K562 (cell line): ENCODE measurements at regions not wholly inside any gene's neighbourhood (a gene's known extent, or its start where the extent isn't known, plus 50 kb on each side); places are given as distances from the start of the nearest gene placed in this dataset.

Source experiments
- ATAC-seq: fragments of 200-7000 bp; cut with Tn5 transposase; 3 replicates; pipeline ENCODE4 v1.9.1; 2020; ENCODE audit warnings: moderate library complexity
- BruUV-seq: library from RNA; stranded (reverse); fragments of 400-500 nt; replicated peaks from 2 replicates; lab custom pipeline; 2021; lab: Mats Ljungman, UMichigan
- CTCF ChIA-PET: fragments of 300-600 bp; formaldehyde crosslinking; extraction: SDS; loops from one replicate; lab custom pipeline; 2021; ENCODE audit warnings: low intra/inter-chr PET ratio; lab: Yijun Ruan, JAX
- POLR2A ChIA-PET: fragments of 300-600, 350-650 bp; sonication (Branson Sonifier 250); formaldehyde crosslinking; extraction: SDS; loops from one replicate; lab custom pipeline; 2021; ENCODE audit warnings: antibody characterized with exemption, inconsistent platforms; lab: Yijun Ruan, JAX
- DNase-seq, 4 experiments: peaks; one replicate each; pipeline versions ENCODE4 v3.0.0 to v3.0.0-alpha.2; 2011 to 2018; ENCODE audit warnings: low spot score in 3 of 4, mixed read lengths in 3 of 4; ENCODE audit errors: extremely low read depth in 1 of 4
- FAIRE-seq: peaks from 2 replicates; lab custom pipeline; 2011; peaks lifted over from hg19 to GRCh38; lab: Jason Lieb, UNC
- H2AFZ ChIP-seq: 2 replicates; pipeline ENCODE4 v1.6.0; 2011; ENCODE audit warnings: low read depth, low read length, control low read depth, inconsistent platforms
- H3K27ac ChIP-seq: fragments of 200-600 bp; 3 replicates; pipeline ENCODE4 v1.8.0; 2011; ENCODE audit warnings: low read depth, mild to moderate bottlenecking, control low read depth, inconsistent platforms, low read length, moderate library complexity, mixed read lengths; ENCODE audit errors: extremely low read depth
- H3K27me3 ChIP-seq, 2 experiments: fragments of 300-600 bp in 1 of 2; 2 replicates in 1 of 2; 3 replicates in 1 of 2; pipeline versions ENCODE4 v1.6.0 to v1.8.0; 2011; ENCODE audit warnings: inconsistent platforms in 2 of 2, low read length in 2 of 2, mild to moderate bottlenecking in 1 of 2, mixed read lengths in 1 of 2, moderate library complexity in 1 of 2; ENCODE audit not compliant: control insufficient read depth in 2 of 2, insufficient read depth in 2 of 2
- H3K36me3 ChIP-seq: fragments of 300-600 bp; 3 replicates; pipeline ENCODE4 v1.8.0; 2011; ENCODE audit warnings: mild to moderate bottlenecking, low read length, inconsistent platforms; ENCODE audit not compliant: control insufficient read depth, insufficient read depth
- H3K4me1 ChIP-seq, 2 experiments: fragments of 200-600 bp in 1 of 2; replicated peaks in 1 of 2; 2 replicates in 1 of 2; 3 replicates in 1 of 2; pipeline versions ENCODE4 v1.5.1 to v1.8.0; 2011; ENCODE audit warnings: inconsistent platforms in 2 of 2, low read length in 2 of 2, mild to moderate bottlenecking in 1 of 2, mixed read lengths in 1 of 2, moderate library complexity in 1 of 2; ENCODE audit not compliant: control insufficient read depth in 2 of 2, insufficient read depth in 2 of 2
- H3K4me2 ChIP-seq: 2 replicates; pipeline ENCODE4 v1.6.1; 2011; ENCODE audit warnings: low read length, control low read depth, inconsistent platforms, mixed read lengths; ENCODE audit not compliant: insufficient read depth
- H3K4me3 ChIP-seq: fragments of 200-600 bp; sonication (generic), shearing (Covaris generic); 2 replicates; pipeline ENCODE4 v1.5.1; 2016; ENCODE audit warnings: control low read depth, inconsistent platforms
- H3K79me2 ChIP-seq: fragments of 200-600 bp; 3 replicates; pipeline ENCODE4 v1.8.0; 2011; ENCODE audit warnings: low read length, inconsistent platforms; ENCODE audit not compliant: control insufficient read depth, insufficient read depth
- H3K9ac ChIP-seq, 2 experiments: 2 replicates each; pipeline versions ENCODE4 v1.6.0 to v1.6.1; 2011; ENCODE audit warnings: low read depth in 2 of 2, low read length in 2 of 2, control low read depth in 1 of 2, inconsistent platforms in 1 of 2, mild to moderate bottlenecking in 1 of 2, mixed read lengths in 1 of 2; ENCODE audit not compliant: insufficient read depth in 1 of 2
- H3K9me1 ChIP-seq: one replicate; pipeline ENCODE4 v1.6.0; 2011; ENCODE audit warnings: inconsistent platforms, mild to moderate bottlenecking, low read length, moderate library complexity; ENCODE audit not compliant: control insufficient read depth, insufficient read depth
- H3K9me3 ChIP-seq: replicated peaks from 2 replicates; pipeline ENCODE4 v1.5.1; 2011; ENCODE audit warnings: low read depth, low read length, inconsistent platforms; ENCODE audit not compliant: control insufficient read depth, insufficient read depth
- H4K20me1 ChIP-seq: replicated peaks from 2 replicates; pipeline ENCODE4 v1.6.1; 2011; ENCODE audit warnings: low read length, inconsistent platforms, mixed read lengths; ENCODE audit not compliant: control insufficient read depth, insufficient read depth
- ASH1L ChIP-seq: fragments of 450-650 bp; IDR thresholded peaks from 2 replicates; pipeline ENCODE4 v1.6.1; 2018; ENCODE audit warnings: borderline replicate concordance, mild to moderate bottlenecking, low read depth; ENCODE audit not compliant: partially characterized antibody
- CREB5 ChIP-seq: fragments of 250-450 bp; sonication (Bioruptor Pico); IDR thresholded peaks from 2 replicates; pipeline ENCODE4 v1.5.0; 2020; ENCODE audit warnings: mild to moderate bottlenecking
- MED1 ChIP-seq: sonication (generic); formaldehyde crosslinking; IDR thresholded peaks from 2 replicates; pipeline ENCODE4 v1.8.1; 2023; ENCODE audit warnings: missing genetic modification reagents, borderline replicate concordance
- MYNN ChIP-seq, 2 experiments: sonication (generic); formaldehyde crosslinking in 1 of 2; IDR thresholded peaks; 2 replicates each; pipeline versions ENCODE4 v1.5.0 to v1.6.1; 2016 to 2020; ENCODE audit warnings: antibody characterized with exemption in 1 of 2, missing genetic modification reagents in 1 of 2
- SRSF3 ChIP-seq: fragments of 200-400 bp; formaldehyde crosslinking; IDR thresholded peaks from 2 replicates; pipeline ENCODE4 v1.6.1; 2016; ENCODE audit warnings: mild to moderate bottlenecking, low read length, moderate library complexity; ENCODE audit not compliant: insufficient read depth
- SRSF7 ChIP-seq: fragments of 200-400 bp; formaldehyde crosslinking; optimal IDR thresholded peaks from 2 replicates; pipeline ENCODE3; 2017; ENCODE audit warnings: mild to moderate bottlenecking, low read depth, low read length
- whole genome bisulfite sequencing: fragments of 100-300 bp; shearing (Covaris generic); methylation state at CpG from one replicate; pipeline ENCODE4 v1.1.6; 2016; ENCODE audit warnings: low coverage, mixed read lengths; ENCODE audit not compliant: insufficient coverage; ENCODE audit errors: missing lambda C conversion rate; 5-methylcytosine and 5-hydroxymethylcytosine counted together
- in situ Hi-C: fragments of 300-500 bp; cut with MboI; formaldehyde crosslinking; loops from 4 replicates; pipeline ENCODE4 v1.15.0; 2018; ENCODE audit warnings: inconsistent platforms, mixed read lengths
- intact Hi-C: fragments of 100-400 bp; cut with micrococcal nuclease; formaldehyde crosslinking; loops from 2 replicates; pipeline ENCODE4 v1.14.2; 2022

GRCh38 chr1:36643371-36644270 is 160.9 kb upstream of the CSF3R start:
- intact Hi-C loops (no loop called here), in situ Hi-C loops (no loop called here)
- ChIA-PET POLR2A (interaction anchor here (0.7 to 1.1 kb wide), 2 partner anchors 38 to 98 kb away, joined by 3 read pairs; no protein-coding TSS in a partner anchor), CTCF (no interaction called here)
- no TSS peak for BruUV-seq
- Histone ChIP-seq H3K4me3 (no peak overlapping the region), H3K4me2 (no peak overlapping the region), H3K36me3 (no peaks in the 10 kb centered on the region), H3K27ac (no peak overlapping the region), H4K20me1 (peaks cover 8% of the 10 kb centered on the region; the same call in 1 of the 2 replicates), H3K27me3 (peaks cover 0 to 56% of the 10 kb centered on the region in 2 experiments; a peak in 3 of 5 replicates), H3K9ac (0 out of 4 replicates have a peak overlapping the region, but pooled peaks of 1 of the 2 experiments have one; percentile 9), H3K9me3 (no peaks in the 10 kb centered on the region), H3K9me1 (no peaks in the 10 kb centered on the region), H3K4me1 (no peaks in the 10 kb centered on the region), H2AFZ (no peak overlapping the region), H3K79me2 (no peaks in the 10 kb centered on the region)
- TF ChIP-seq MED1 (CRISPR knock-in tag) (no peak), ASH1L (no peak)
- 0% methylated on average over 13 of the region's 13 CpGs for WGBS
- FAIRE-seq, result no peak
- no peak for ATAC-seq
- DNase-seq, result no peak

GRCh38 chr1:36642802-36643201 is 160.1 kb upstream of the CSF3R start:
- no TSS peak for BruUV-seq
- Histone ChIP-seq H3K4me2 (no peak overlapping the region), H3K9ac (no peak overlapping the region), H3K9me3 (no peaks in the 10 kb centered on the region), H3K4me1 (no peaks in the 10 kb centered on the region), H3K79me2 (no peaks in the 10 kb centered on the region), H3K9me1 (no peaks in the 10 kb centered on the region), H4K20me1 (peaks cover 8% of the 10 kb centered on the region; the same call in 1 of the 2 replicates), H3K27ac (no peak overlapping the region), H3K36me3 (no peaks in the 10 kb centered on the region), H2AFZ (no peak overlapping the region), H3K4me3 (no peak overlapping the region), H3K27me3 (peaks cover 2 to 58% of the 10 kb centered on the region in 2 experiments; a peak in 4 of 5 replicates)
- ChIA-PET POLR2A (interaction anchor here (0.6 to 1.2 kb wide), 3 partner anchors 32 to 99 kb away, joined by 3 read pairs; no protein-coding TSS in a partner anchor), CTCF (no interaction called here)
- FAIRE-seq, result no peak
- no peak for ATAC-seq
- in situ Hi-C loops, result no loop called here
- DNase-seq, result no peak
- 4% methylated on average over 2 of the region's 2 CpGs for WGBS
- intact Hi-C loops, result no loop called here
- TF ChIP-seq CREB5, result no peak
- TF ChIP-seq SRSF3, result no peak
- TF ChIP-seq SRSF7, result no peak
- no peak for TF ChIP-seq MYNN (IDR thresholded peaks at IDR 0.05)
- no peak for TF ChIP-seq MYNN (CRISPR knock-in tag; IDR thresholded peaks at IDR 0.05)
